ENCODE measurements at regions not wholly inside any gene's neighbourhood (a gene's known extent, or its start where the extent isn't known, plus 50 kb on each side); places are given as distances from the start of the nearest gene placed in this dataset.

DNA sequence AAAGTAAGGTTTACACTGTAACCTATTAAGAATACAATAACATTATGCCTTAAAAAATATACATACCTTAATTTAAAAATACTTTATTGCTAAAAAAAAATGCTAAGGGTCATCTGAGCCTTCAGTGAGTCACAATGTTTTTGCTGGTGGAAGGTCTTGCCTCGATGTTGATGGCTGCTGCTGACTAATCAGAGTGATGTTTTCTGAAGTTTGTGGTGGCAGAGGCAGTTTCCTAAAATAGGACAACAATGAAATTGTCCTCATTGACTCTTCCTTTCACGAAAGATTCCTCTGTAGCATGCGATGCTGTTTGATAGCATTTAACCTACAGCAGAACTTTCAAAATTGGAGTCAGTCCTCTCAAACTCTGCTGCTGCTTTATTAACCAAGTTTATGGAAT, 97.6 kb downstream of the FAT3 start:
- no peak for DNase-seq

- no peak for DNase-seq
Measured at GRCh38 chr11:92324890-92325289, 100.3 kb downstream of the FAT3 start.

GRCh38 chr11:92325416-92325815, 100.8 kb downstream of the FAT3 start:
- DNase-seq = no peak

DNA sequence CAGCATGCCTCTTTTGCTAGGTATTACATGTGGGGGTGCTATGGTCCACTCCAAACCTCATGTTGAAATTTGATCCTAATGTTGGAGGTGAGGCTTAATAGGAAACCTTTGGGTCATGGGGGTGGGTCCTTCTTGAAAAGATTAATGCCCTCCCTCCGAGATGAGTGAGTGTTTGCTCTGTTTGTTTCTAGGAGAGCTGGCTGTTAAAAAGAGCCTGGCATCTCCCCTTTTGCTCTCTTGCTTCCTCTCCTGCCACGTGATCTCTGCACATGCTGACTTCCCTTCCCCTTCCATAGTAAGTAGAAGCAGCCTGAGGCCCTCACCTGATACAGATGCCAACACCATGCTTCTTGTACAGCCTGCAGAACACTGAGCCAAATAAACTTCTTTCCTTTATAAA, 104.5 kb downstream of the FAT3 start:
- DNase-seq = no peak

- no peak for DNase-seq
Measured at GRCh38 chr11:92329646-92330045, 105.0 kb downstream of the FAT3 start.

GRCh38 chr11:92330114-92330513, 105.5 kb downstream of the FAT3 start:
- no peak for DNase-seq

DNA sequence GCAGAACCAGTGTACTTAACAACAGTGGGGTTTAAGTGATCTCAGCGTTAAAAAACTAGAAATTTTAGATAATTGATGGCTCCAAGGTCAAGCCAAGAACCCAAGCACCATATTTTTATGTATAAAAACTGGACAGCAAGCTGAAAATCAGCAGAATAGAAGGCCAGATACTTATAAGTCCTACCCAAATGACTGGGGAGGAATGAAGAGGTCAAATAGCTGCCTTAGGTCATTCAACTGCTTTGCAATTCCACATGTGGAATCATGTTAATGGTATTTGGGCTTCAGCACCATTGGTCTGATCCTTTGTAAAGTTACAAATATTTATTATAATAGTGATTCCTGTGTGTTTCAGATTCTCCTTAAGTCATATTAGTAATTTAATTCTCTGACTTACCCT, 108.4 kb downstream of the FAT3 start:
- no peak for DNase-seq

DNA sequence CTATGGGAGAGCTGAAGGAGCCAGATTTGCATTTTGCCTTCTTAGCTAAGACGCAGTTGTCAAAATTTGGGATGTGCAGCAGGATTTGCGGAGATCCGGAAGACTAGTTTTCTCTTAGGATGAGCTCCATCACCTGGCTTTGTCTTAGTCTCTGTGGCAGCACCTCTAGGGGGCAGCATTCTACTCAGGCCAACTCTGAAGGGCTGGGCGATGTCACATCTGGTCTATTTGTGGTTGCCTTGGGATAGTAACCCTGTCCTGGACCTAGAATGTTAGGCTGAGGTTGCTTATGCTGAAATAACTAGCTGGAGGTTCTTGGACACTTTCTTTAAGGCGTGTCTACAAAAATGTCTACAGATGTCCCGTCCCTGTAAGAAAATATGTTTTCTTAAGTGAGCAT, 116.2 kb downstream of the FAT3 start:
- no peak for DNase-seq

DNA sequence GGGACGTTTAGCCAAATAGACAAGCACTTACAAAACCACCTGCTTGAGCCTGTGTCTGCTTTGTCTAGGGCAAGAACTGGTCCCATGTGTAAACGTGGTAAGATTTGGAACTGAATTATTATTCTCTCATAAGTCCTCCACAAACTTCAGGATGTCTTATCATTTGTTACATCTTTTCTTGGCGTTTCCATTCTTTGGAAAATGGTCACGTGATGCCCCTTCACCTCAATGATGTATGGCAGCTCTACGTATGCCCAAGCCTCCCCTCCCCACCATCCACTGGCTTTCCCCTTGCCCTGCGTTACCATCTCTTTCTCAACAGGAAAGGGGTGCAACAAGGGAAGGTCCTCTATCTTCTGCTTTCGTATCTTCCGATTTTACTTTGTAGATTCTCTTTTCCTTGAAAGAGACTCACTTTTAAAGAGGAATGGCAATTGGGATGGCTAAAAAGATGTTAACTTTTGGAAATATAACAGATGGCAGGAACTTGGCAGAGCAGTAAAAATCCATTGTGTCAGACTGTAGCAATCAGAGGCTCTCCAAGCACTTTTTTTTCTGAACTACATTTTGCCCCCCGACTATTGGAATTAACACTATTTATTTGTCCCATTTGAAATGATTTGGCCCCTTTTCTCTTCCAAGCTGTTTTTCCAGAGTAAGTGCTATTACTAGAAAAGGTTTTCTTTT, 117.6 kb downstream of the FAT3 start:
- DNase-seq = peak; percentile 6

GRCh38 chr11:92342886-92343285, 118.3 kb downstream of the FAT3 start:
- no peak for DNase-seq

- DNase-seq = no peak
Measured at GRCh38 chr11:92346220-92346619, 121.6 kb downstream of the FAT3 start.

GRCh38 chr11:92347454-92347853, 122.8 kb downstream of the FAT3 start:
- no peak for DNase-seq

- DNase-seq = no peak
Measured at GRCh38 chr11:92349486-92350156, 125.0 kb downstream of the FAT3 start.

DNA sequence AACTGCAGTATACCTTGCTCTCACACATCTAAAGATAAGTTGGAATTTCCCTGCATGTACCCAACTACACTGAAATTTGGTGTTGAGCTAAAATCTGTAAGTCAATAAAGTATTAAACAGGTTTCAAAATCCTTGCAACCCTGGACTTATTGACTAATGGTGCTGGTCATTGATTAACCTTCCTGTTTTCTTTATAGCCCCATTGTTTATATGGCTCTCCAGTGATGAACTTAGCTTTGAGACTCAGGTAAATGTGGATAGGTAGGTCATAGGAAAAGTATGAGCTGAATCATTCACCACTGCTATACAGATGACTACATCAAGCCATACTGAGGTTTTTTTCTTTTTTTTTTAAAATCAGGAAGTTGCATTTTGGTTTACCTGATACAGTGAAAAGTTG, 132.7 kb downstream of the FAT3 start:
- DNase-seq = no peak

DNA sequence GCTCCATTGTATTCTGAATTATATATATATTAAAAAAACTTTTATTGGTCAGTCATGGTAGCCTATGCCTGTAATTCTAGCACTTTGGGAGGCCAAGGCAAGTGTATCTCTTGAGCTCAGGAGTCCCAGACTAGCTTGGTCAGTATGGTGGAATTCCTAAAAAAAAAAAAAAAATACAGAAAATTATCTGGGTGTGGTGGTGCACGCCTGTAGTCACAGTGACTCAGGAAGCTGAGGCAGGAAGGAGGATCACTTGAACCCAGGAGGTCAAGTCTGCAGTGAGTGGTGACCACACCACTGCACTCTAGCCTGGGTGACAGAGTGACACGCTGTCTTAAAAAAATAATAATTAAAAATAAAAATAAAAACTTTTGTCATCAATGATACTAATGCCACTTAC, 133.2 kb downstream of the FAT3 start:
- no peak for DNase-seq

DNA sequence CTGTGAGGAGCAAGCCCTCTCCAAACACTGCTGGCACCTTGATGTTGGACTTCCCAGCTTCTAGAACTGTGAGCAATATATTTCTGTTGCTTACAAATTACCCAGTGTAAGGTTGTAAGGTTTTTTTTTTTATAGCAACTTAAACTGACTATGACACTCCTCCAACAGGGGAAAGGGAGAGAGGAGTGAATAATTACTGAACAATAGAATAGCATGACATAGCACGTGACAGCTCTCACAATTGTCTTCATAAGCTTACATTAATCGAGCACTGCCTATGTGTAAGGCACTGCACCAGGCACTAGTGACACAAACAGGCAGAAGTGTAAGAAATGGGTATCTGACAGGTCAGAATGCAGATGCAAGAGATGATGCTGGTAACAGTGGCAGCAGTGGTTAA, 136.9 kb downstream of the FAT3 start:
- no peak for DNase-seq

GRCh38 chr11:92362989-92363388, 138.4 kb downstream of the FAT3 start:
- DNase-seq = no peak

DNA sequence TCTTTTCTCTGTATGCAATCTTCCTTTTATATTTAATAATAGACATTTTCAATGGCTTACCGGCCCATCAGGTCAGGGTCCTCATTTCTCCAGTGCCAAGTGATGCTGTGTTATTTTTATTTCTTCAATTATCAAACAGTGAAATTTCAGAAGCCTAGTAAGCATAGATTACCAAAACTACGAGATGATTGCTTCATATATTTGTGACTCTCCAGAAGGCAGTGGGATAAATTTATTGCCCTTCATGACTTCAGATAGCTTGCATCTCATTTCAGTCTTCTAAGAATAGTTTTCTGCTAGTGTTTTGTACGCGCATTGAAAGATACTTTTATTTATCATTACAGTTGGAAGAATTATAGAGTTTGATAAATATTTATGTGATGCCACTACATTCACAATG, 139.6 kb downstream of the FAT3 start:
- DNase-seq = no peak

- no peak for DNase-seq
Measured at GRCh38 chr11:92376146-92376599, 151.6 kb downstream of the FAT3 start.

DNA sequence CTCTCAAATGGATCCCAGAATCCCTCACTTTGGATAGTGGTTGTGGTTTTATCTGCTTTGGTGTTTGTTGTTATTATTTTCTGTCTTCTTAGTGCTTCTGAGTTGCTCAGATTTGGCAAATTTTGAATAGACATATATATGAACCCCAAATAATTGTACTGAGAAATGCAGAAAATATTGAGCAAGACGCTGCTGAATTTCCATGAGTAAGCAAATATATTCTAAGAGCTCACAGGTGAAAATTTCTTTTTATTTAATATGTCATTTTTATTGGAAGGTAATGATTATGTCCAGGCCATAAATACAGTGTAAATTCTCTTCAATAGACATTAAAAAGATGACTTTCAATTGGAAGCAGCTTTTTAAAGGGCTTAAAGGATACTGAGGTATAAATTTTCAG, 152.1 kb downstream of the FAT3 start:
- DNase-seq = no peak

GRCh38 chr11:92380882-92381281, 156.3 kb downstream of the FAT3 start:
- DNase-seq = no peak

DNA sequence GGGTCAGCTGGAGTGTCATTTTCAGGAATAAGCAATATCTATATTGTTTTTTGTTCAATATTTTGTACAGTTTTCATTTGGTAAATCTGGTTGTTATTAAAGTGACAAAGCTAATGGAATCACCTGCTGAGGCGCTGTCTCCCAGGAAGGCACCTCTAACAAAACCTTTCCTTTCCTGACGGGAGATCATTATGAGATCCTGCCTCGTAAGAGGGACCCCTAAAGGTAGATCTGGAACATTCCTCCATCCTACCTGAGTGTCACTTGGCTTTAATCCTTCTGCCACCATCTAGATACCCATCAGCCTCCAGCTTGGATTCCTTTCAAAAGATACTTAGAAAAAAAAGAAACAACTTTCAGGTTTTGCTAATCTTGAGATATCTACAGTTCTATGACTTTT, 157.7 kb downstream of the FAT3 start:
- no peak for DNase-seq

DNA sequence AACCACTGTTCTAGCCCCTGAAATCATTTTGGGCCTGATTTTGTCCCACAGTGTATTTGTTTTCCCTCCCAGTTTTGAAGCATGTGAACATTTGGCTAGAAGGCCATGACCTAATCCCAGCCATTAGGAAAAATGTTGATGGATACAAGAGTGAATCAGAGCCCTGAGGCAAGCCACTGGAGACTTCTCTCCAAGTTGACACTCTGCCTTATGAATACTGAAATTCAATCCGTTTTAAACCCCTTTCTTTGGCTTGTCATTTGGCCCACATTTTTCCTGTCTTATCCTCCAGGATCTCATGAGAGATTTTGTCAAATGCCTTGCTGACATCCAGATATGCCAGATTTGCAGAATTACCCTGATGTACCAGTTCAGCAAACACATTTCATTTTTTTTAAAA, 158.8 kb downstream of the FAT3 start:
- no peak for DNase-seq

DNA sequence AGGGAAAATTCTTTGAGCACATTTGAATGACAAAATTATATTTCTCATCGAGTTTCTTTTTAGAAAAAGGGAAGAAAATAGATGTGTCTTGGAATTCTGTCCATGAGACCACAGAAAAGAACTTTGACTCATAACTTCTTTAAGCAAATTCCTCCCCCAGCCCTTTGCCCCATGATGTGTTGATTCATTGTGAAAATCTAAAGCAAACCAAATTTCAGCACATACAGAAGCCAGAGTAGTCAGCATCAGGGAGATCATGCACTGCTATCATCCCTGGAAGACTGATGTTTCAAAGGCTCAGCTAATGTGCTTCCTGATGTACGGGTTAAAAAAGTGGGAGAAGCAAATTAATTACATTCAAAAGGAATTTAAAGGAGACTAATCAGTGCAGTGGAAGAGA, 159.7 kb downstream of the FAT3 start:
- DNase-seq = no peak

DNA sequence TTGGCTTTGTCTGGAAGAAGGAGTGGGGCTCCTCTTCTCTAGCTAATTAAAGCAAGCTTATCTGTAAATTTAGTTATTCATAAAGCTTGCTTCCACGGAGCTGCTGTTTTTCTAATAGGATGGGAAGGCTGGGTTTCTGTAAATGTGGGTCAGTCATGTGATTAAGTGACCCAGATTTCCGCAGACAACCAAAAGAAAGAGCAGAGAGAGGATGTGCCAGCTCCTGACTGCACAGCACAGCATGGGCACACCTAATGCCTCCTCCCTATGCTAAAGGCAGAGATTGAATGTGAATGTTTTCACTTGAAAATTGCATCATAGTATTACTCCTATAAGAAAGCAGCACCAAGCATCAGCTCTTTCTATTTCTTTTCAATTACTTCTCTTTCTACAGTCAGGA, 160.2 kb downstream of the FAT3 start:
- DNase-seq = no peak

All from NCI-H446 treated with DMSO at 0.1 percent for 48 hours (cell line).